ENCODE measurements at regions not wholly inside any gene's neighbourhood (a gene's known extent, or its start where the extent isn't known, plus 50 kb on each side); places are given as distances from the start of the nearest gene placed in this dataset.
"Not testable (repeated sequence)": the region's sequence is repeated elsewhere in the genome, so short reads cannot be mapped to it uniquely, and the experiment has no call there.

DNA sequence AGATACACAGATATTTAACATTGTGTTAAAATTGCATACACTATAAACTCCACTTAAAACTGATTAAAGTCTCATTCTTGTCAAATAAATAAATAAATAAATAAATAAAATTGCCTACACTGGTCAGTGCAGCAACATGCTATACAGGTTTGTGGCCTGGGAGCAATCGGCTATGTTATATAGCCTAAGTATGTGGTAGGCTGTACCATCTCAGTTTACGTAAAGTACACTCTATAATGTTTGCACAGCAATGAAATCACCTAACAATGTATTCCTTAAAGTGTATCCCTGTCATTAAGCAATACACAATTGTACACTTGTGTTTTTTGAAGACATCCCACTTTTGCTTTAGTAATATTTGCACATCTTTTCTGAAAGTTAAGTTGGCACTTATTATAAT is 337.7 kb upstream of the SETBP1 start:
- H3K27me3 ChIP-seq (replicated peaks; ENCODE audit: insufficient read depth) = no peaks in the 10 kb centered on the region
- peaks cover 3 to 6% of the 10 kb centered on the region in 2 donors for H3K4me1 ChIP-seq (ENCODE audit: control insufficient read depth in 1 of 2, low read depth in 2 of 2)
- no peak for ATAC-seq (ENCODE audit: insufficient number of reproducible peaks, low FRiP score, low read depth)
- DNase-seq (ENCODE audit: low spot score) = no peak
- no peak overlapping the region for H3K4me3 ChIP-seq
- TF ChIP-seq, protein P1, sequence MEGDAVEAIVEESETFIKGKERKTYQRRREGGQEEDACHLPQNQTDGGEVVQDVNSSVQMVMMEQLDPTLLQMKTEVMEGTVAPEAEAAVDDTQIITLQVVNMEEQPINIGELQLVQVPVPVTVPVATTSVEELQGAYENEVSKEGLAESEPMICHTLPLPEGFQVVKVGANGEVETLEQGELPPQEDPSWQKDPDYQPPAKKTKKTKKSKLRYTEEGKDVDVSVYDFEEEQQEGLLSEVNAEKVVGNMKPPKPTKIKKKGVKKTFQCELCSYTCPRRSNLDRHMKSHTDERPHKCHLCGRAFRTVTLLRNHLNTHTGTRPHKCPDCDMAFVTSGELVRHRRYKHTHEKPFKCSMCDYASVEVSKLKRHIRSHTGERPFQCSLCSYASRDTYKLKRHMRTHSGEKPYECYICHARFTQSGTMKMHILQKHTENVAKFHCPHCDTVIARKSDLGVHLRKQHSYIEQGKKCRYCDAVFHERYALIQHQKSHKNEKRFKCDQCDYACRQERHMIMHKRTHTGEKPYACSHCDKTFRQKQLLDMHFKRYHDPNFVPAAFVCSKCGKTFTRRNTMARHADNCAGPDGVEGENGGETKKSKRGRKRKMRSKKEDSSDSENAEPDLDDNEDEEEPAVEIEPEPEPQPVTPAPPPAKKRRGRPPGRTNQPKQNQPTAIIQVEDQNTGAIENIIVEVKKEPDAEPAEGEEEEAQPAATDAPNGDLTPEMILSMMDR (IDR thresholded peaks at IDR 0.05) = no peak
- no peak overlapping the region for H3K27ac ChIP-seq
- no peaks in the 10 kb centered on the region for H3K36me3 ChIP-seq
- peaks cover 3% of the 10 kb centered on the region for H3K9me3 ChIP-seq

DNA sequence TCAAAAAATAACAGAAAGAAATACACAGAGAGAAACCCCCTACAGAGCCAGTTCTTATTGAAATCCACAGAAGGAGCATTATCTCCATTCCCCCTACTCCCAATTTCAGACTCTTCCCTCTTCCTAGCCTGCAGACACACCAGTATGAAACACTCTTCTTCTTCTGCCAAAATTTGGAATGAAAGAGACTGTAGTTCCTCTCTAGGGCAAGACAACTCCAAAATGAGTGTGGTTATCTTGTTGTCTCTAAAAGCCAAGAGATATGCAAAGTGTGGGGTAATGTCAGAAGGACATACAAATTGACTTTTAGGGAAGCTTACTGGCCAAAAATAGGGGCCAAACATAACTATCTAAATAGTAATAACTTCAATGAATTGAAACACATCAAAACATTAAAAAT is 337.1 kb upstream of the SETBP1 start:
- Histone ChIP-seq H3K36me3 (no peaks in the 10 kb centered on the region), H3K27ac (no peak overlapping the region)
- ATAC-seq (ENCODE audit: insufficient number of reproducible peaks, low FRiP score, low read depth) = no peak

DNA sequence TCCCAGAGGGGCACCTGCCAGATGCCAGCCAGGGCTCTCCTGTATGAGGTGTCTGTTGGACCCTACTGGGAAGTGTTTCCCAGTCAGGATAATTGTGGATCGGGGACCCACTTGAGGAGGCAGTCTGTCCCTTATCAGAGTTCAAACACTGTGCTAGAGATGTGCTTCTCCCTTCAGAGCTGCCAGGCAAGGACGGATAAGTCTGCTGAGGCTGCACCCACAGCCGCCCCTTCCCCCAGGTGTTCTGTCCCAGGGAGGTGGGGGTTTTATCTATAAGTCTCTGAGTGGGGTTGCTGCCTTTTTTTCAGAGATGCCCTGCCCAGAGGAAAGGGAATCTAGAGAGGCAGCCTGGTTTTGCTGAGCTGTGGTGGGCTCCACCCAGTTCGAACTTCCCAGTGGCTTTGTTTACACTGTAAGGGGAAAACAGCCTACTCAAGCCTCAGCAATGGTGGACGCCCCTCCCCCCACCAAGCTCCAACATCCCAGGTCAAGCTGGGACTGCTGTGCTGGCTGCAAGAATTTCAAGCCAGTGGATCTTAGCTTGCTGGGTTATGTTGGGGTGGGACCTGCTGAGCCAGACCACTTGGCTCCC is 324.0 kb upstream of the SETBP1 start:
- Histone ChIP-seq H3K9me3 (no peaks in the 10 kb centered on the region), H3K36me3 (no peaks in the 10 kb centered on the region), H3K4me3 (no peak overlapping the region), H3K27me3 (replicated peaks; ENCODE audit: insufficient read depth) (no peaks in the 10 kb centered on the region), H3K27ac (no peak overlapping the region), H3K4me1 (ENCODE audit: control insufficient read depth in 1 of 2, low read depth in 2 of 2) (no peaks in the 10 kb centered on the region)
- ATAC-seq (ENCODE audit: insufficient number of reproducible peaks, low FRiP score, low read depth) (no peak), DNase-seq (ENCODE audit: low spot score) (no peak)
- TF ChIP-seq, protein P1 (IDR thresholded peaks at IDR 0.05) = no peak

More for the DNA sequence above, 337.1 kb upstream of the SETBP1 start:
- TF ChIP-seq, protein P1 (IDR thresholded peaks at IDR 0.05) = no peak
- H3K27me3 ChIP-seq (replicated peaks; ENCODE audit: insufficient read depth) = no peaks in the 10 kb centered on the region
- DNase-seq (ENCODE audit: low spot score) = no peak
- peaks cover 3 to 6% of the 10 kb centered on the region in 2 donors for H3K4me1 ChIP-seq (ENCODE audit: control insufficient read depth in 1 of 2, low read depth in 2 of 2)
- peaks cover 3% of the 10 kb centered on the region for H3K9me3 ChIP-seq
- no peak overlapping the region for H3K4me3 ChIP-seq

DNA sequence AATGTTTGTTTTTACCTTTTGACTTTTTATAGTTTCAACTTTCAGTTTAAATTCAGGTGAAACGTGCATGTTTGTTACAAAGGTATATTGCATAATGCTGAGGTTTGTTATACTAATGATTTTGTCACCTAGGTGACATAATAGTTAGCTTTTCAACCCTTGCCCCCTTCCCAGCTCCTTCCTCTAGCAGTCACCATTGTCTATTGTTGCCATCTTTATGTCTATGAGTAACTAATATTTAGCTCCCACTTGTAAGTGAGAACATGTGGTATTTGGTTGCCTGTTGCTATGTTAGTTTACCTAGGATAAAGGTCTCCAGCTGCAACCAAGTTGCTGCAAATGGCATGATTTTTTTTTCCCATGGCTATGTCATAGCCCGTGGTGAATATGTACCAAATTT is 322.3 kb upstream of the SETBP1 start:
- DNase-seq (ENCODE audit: low spot score) (no peak), ATAC-seq (ENCODE audit: insufficient number of reproducible peaks, low FRiP score, low read depth) (no peak)
- TF ChIP-seq, protein P1 (IDR thresholded peaks at IDR 0.05) = no peak
- H3K36me3 ChIP-seq = no peaks in the 10 kb centered on the region
- no peak overlapping the region for H3K27ac ChIP-seq
- no peaks in the 10 kb centered on the region for H3K27me3 ChIP-seq (replicated peaks; ENCODE audit: insufficient read depth)
- no peak overlapping the region for H3K4me3 ChIP-seq
- no peaks in the 10 kb centered on the region for H3K4me1 ChIP-seq (ENCODE audit: control insufficient read depth in 1 of 2, low read depth in 2 of 2)
- H3K9me3 ChIP-seq = no peaks in the 10 kb centered on the region

DNA sequence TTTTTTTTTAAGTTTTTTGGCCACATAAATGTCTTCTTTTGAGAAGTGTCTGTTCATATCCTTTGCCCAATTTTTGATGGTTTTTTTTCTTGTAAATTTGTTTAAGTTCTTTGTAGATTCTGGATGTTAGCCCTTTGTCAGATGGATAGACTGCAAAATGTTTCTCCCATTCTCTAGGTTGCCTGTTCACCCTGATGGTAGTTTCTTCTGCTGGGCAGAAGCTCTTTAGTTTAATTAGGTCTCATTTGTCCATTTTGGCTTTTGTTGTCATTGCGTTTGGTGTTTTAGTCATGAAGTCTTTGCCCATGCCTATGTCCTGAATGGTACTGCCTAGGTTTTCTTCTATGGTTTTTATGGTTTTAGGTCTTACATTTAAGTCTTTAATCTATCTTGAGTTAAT is 320.9 kb upstream of the SETBP1 start:
- H3K27me3 ChIP-seq (replicated peaks; ENCODE audit: insufficient read depth); H3K4me3 ChIP-seq; H3K9me3 ChIP-seq; H3K27ac ChIP-seq; ATAC-seq (ENCODE audit: insufficient number of reproducible peaks, low FRiP score, low read depth); DNase-seq (ENCODE audit: low spot score); H3K36me3 ChIP-seq; H3K4me1 ChIP-seq (ENCODE audit: control insufficient read depth in 1 of 2, low read depth in 2 of 2): not testable (repeated sequence)

DNA sequence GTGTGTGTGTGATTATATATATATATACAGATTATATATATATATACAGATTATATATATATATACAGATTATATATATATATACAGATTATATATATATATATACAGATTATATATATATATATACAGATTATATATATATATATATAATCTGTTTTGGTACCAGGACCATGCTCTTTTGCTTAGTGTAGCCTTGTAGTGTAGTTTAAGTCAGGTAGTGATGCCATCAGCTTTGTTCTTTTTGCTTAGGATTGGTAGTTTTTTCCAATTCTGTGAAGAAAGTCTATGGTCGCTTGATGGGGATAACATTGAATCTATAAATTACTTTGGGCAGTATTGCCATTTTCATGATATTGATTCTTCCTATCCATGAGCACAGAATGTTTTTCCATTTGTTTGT is 318.5 kb upstream of the SETBP1 start:
- not testable (repeated sequence) for DNase-seq (ENCODE audit: low spot score); H3K36me3 ChIP-seq; H3K4me1 ChIP-seq (ENCODE audit: control insufficient read depth in 1 of 2, low read depth in 2 of 2)

More for the DNA sequence above, 318.5 kb upstream of the SETBP1 start:
- not testable (repeated sequence) for H3K27me3 ChIP-seq (replicated peaks; ENCODE audit: insufficient read depth); H3K27ac ChIP-seq; H3K9me3 ChIP-seq; H3K4me3 ChIP-seq; ATAC-seq (ENCODE audit: insufficient number of reproducible peaks, low FRiP score, low read depth)

Data from thoracic aorta (tissue), 2 donors.